ENCODE measurements at regions not wholly inside any gene's neighbourhood (a gene's known extent, or its start where the extent isn't known, plus 50 kb on each side); places are given as distances from the start of the nearest gene placed in this dataset.

DNA sequence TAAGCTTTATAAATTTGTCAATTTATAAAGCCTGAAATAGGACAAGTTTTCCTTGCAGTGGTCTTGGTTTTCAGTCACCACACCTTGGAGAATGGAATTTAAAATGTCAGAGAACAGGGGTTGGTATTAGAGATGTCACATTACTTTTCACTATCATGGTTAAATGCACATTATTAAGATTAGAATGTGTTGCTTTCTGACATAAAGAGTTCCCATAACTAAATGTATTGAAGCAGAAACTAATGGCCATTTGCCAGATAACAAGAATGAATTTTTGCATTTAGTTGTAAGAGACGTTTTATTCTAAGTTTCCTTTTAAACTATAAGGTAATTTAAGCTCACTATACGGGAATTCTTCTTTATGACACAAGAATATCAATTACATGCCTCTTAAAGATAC is 172.3 kb downstream of the ARL4A start:
- TF ChIP-seq, protein P1, sequence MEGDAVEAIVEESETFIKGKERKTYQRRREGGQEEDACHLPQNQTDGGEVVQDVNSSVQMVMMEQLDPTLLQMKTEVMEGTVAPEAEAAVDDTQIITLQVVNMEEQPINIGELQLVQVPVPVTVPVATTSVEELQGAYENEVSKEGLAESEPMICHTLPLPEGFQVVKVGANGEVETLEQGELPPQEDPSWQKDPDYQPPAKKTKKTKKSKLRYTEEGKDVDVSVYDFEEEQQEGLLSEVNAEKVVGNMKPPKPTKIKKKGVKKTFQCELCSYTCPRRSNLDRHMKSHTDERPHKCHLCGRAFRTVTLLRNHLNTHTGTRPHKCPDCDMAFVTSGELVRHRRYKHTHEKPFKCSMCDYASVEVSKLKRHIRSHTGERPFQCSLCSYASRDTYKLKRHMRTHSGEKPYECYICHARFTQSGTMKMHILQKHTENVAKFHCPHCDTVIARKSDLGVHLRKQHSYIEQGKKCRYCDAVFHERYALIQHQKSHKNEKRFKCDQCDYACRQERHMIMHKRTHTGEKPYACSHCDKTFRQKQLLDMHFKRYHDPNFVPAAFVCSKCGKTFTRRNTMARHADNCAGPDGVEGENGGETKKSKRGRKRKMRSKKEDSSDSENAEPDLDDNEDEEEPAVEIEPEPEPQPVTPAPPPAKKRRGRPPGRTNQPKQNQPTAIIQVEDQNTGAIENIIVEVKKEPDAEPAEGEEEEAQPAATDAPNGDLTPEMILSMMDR (IDR thresholded peaks at IDR 0.05), result no peak
- TF ChIP-seq ZFX (IDR thresholded peaks at IDR 0.05; ENCODE audit: borderline replicate concordance), result no peak

All from 22Rv1 (cell line).